ENCODE measurements at regions not wholly inside any gene's neighbourhood (a gene's known extent, or its start where the extent isn't known, plus 50 kb on each side); places are given as distances from the start of the nearest gene placed in this dataset.

DNA sequence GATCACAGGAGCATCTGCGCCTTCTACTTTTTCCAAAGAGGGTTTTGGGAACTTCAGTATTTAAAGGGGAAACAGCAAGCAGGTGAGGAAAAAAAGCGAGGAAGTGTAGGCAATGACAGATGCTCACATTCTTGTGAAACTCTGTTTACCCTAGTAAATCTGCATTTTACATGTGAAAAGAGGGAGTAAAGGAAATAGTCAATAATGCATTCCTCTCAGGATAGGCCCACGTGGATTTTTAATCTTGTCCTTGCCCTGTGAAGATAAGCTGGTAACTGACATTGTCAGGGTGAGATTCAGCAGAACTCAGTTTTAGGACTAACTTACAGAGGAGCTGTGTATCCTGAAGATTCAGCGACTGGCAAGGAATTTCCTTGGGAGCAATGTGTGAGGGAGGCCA lies 1119.2 kb upstream of the TMEM132C start:
- WGBS, 5 donors = 65 to 86% (median 75%) methylated on average over 4 of the region's 4 CpGs

DNA sequence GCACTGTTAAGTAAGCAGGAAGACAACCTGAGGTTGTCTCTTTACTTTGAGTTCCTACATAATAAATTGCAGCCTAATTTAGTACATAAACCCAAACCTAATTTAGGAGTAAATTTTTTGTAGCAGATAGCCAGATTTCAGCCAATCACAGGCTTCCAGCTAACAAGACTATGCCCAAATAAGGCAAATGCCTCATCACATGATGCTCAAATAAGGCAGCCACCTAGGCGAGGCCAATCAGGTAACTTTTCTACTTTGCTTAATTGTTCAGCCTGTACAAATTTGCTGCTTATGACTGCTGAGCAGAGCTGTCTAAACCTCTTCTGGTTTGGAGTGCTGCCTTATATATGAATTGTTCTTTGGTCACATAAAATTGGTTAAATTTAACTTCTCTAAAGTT lies 1118.7 kb upstream of the TMEM132C start:
- WGBS, 5 donors = 90 to 100% (median 97%) methylated on average over 1 of the region's 1 CpG
- Histone ChIP-seq H3K9me3 (no peaks in the 10 kb centered on the region), H3K27ac (no peak overlapping the region), H3K27me3 (peaks cover 0 to 10% (median 7%) of the 10 kb centered on the region in 3 donors), H3K4me1 (peaks cover 0 to 13% (median 10%) of the 10 kb centered on the region in 4 donors), H3K36me3 (no peaks in the 10 kb centered on the region), H3K4me3 (no peak overlapping the region)
- DNase-seq = no peak
- intact Hi-C loops (cut with DNase I; ENCODE audit: low total_unique reads) = no loop called here
- no peak for TF ChIP-seq EP300 (IDR thresholded peaks at IDR 0.05)

More for the DNA sequence above, 1119.2 kb upstream of the TMEM132C start:
- H3K36me3 ChIP-seq = no peaks in the 10 kb centered on the region
- DNase-seq = no peak
- H3K27ac ChIP-seq = no peak overlapping the region
- peaks cover 0 to 10% (median 7%) of the 10 kb centered on the region in 3 donors for H3K27me3 ChIP-seq
- intact Hi-C loops (cut with DNase I; ENCODE audit: low total_unique reads) = no loop called here
- H3K4me3 ChIP-seq = no peak overlapping the region
- H3K9me3 ChIP-seq = peaks cover 0 to 5% (median 2%) of the 10 kb centered on the region in 4 donors
- peaks cover 0 to 13% (median 10%) of the 10 kb centered on the region in 4 donors for H3K4me1 ChIP-seq
- TF ChIP-seq POLR2AphosphoS5 (IDR thresholded peaks at IDR 0.05) = no peak

DNA sequence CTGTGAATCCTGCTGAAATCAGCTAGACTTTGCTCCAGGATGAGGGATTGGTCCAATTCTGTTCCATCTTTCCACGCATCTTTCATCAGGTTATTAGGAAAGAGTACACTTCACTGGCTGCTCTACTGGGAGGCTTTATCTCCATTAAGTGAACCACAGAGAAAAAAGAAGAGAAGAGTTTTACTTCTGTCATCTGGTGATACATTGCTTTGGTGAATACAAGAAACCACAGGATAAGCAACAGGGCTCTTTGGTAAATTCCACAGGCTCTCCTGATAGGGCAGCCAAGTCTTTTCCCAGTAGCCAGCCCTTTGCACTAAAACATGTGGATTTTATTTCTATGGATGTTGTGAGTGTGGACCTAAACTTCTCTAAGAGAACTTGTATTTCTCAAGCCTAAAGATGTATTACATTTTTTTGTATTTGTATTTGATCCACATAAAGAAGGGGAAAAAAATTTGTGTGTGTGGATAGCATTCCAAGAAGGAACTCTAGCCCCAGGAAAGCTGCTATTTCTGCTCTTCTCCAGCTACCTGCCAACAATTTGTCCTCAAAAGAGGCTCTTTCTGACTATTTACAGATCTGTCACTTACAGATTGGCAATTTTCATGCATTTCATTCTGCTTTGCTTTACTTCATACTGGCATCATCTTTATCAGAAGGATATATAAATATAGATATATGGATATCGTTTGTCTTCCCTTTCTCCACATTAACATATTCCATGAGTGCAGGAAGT lies 1117.6 kb upstream of the TMEM132C start:
- WGBS, 5 donors = 65 to 74% (median 71%) methylated on average over 2 of the region's 2 CpGs
- no peaks in the 10 kb centered on the region for H3K9me3 ChIP-seq

DNA sequence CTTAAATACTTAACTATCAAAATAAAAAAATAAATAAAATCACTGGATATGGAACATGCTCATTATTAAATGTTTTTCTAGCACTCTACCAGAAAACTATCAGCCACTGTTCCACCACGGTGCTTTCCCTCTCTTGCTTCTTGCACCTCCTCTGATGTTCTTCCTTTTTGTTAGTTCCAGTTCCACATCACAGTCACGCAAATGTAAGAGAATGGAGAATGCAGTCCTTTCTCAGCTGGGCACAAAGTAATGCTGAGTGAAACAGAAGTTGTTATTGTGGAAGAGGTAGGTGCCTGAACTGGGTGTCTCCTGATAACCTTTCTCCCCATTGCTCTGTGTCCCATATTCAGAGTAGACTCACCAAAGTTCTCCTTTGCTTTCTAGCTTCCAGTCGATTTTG lies 1116.9 kb upstream of the TMEM132C start:
- TF ChIP-seq EP300 (IDR thresholded peaks at IDR 0.05) (no peak), POLR2AphosphoS5 (IDR thresholded peaks at IDR 0.05) (no peak)
- TF ChIP-seq, protein P1, sequence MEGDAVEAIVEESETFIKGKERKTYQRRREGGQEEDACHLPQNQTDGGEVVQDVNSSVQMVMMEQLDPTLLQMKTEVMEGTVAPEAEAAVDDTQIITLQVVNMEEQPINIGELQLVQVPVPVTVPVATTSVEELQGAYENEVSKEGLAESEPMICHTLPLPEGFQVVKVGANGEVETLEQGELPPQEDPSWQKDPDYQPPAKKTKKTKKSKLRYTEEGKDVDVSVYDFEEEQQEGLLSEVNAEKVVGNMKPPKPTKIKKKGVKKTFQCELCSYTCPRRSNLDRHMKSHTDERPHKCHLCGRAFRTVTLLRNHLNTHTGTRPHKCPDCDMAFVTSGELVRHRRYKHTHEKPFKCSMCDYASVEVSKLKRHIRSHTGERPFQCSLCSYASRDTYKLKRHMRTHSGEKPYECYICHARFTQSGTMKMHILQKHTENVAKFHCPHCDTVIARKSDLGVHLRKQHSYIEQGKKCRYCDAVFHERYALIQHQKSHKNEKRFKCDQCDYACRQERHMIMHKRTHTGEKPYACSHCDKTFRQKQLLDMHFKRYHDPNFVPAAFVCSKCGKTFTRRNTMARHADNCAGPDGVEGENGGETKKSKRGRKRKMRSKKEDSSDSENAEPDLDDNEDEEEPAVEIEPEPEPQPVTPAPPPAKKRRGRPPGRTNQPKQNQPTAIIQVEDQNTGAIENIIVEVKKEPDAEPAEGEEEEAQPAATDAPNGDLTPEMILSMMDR (IDR thresholded peaks at IDR 0.05) = no peak
- WGBS, 5 donors = 48 to 69% (median 61%) methylated on average over 3 of the region's 3 CpGs

More for the DNA sequence above, 1117.6 kb upstream of the TMEM132C start:
- peaks cover 0 to 13% (median 10%) of the 10 kb centered on the region in 4 donors for H3K4me1 ChIP-seq
- DNase-seq = no peak
- intact Hi-C loops (cut with DNase I; ENCODE audit: low total_unique reads) = no loop called here
- TF ChIP-seq POLR2A (IDR thresholded peaks at IDR 0.05) = no peak
- TF ChIP-seq POLR2AphosphoS5 (IDR thresholded peaks at IDR 0.05) = no peak
- TF ChIP-seq EP300 (IDR thresholded peaks at IDR 0.05) = no peak
- TF ChIP-seq, protein P1 (IDR thresholded peaks at IDR 0.05) = no peak
- peaks cover 0 to 10% (median 7%) of the 10 kb centered on the region in 3 donors for H3K27me3 ChIP-seq
- H3K36me3 ChIP-seq = no peaks in the 10 kb centered on the region
- no peak overlapping the region for H3K27ac ChIP-seq
- no peak overlapping the region for H3K4me3 ChIP-seq

DNA sequence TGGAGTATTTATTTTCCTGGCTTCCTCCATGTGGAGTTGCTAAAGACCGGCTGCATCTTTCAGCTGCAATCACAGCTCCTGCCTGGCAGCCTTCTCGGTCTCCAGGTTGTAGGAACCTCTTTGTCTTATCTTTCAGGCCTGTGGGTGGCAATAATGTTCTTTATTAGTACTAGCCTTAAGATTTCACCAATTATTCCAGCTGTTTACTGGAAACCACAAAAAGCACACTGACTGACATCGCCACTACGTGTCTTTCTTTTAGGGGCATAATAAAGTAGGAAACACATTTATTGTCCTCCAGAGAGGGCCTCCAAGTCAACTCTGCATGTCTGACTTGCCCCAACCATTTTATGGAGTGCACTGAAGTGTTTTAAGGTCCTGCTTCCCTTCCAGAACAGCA lies 1116.5 kb upstream of the TMEM132C start:
- no peaks in the 10 kb centered on the region for H3K9me3 ChIP-seq
- peaks cover 0 to 12% (median 10%) of the 10 kb centered on the region in 4 donors for H3K4me1 ChIP-seq
- H3K27ac ChIP-seq = no peak overlapping the region
- intact Hi-C loops (cut with DNase I; ENCODE audit: low total_unique reads) = no loop called here
- TF ChIP-seq POLR2AphosphoS5 (IDR thresholded peaks at IDR 0.05) = no peak
- TF ChIP-seq POLR2A (IDR thresholded peaks at IDR 0.05) = no peak
- TF ChIP-seq EP300 (IDR thresholded peaks at IDR 0.05) = no peak
- TF ChIP-seq, protein P1 (IDR thresholded peaks at IDR 0.05) = no peak
- peaks cover 0 to 10% (median 7%) of the 10 kb centered on the region in 3 donors for H3K27me3 ChIP-seq
- no peak for DNase-seq
- 54 to 78% (median 63%) methylated on average over 4 of the region's 4 CpGs for WGBS, 5 donors
- H3K4me3 ChIP-seq = no peak overlapping the region
- no peaks in the 10 kb centered on the region for H3K36me3 ChIP-seq

More for the DNA sequence above, 1116.9 kb upstream of the TMEM132C start:
- Histone ChIP-seq H3K4me3 (no peak overlapping the region), H3K36me3 (no peaks in the 10 kb centered on the region), H3K9me3 (no peaks in the 10 kb centered on the region), H3K27ac (no peak overlapping the region), H3K4me1 (peaks cover 0 to 13% (median 10%) of the 10 kb centered on the region in 4 donors), H3K27me3 (peaks cover 0 to 10% (median 7%) of the 10 kb centered on the region in 3 donors)
- intact Hi-C loops (cut with DNase I; ENCODE audit: low total_unique reads) = no loop called here
- no peak for DNase-seq

Measured in stomach (tissue), 8 donors.